ENCODE measurements at regions not wholly inside any gene's neighbourhood (a gene's known extent, or its start where the extent isn't known, plus 50 kb on each side); places are given as distances from the start of the nearest gene placed in this dataset.
"Not testable (repeated sequence)": the region's sequence is repeated elsewhere in the genome, so short reads cannot be mapped to it uniquely, and the experiment has no call there.

DNA sequence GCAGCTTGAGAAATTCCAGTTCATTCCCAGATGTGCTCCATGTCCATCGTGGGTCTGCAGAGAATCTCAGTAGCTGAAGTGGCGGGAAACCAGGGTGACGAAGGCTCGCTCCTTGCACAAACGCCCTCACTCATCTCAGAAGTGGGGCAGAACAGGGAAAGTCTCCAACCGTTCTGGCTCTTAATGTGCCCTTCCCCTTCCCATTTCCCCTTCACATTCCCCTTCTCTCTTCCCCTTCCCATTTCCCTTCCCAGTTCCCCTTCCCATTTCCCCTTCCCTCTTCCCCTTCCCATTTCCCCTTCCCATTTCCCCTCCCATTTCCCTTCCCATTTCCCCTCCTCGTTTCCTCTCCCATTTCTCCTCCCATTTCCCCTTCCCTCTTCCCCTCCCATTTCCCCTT is 108.5 kb downstream of the OLFM1 start:
- not testable (repeated sequence) for DNase-seq (ENCODE audit: low read depth in 2 of 2)

DNA sequence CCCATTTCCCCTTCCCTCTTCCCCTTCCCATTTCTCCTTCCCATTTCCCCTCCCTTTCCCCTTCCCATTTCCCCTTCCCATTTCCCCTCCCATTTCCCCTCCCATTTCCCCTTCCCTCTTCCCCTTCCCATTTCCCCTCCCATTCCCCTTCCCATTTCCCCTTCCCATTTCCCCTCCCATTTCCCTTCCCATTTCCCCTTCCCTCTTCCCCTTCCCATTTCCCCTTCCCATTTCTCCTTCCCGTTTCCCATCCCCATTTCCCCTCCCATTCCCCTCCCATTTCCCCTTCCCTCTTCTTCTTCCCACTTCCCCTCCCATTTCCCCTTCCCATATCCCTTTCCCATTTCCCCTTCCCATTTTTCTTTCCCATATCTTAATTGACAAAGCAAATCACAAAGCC is 109.0 kb downstream of the OLFM1 start:
- no peak for DNase-seq (ENCODE audit: low read depth in 2 of 2)

- no peak for DNase-seq (ENCODE audit: low read depth in 2 of 2)
Observed at GRCh38 chr9:135198144-135198543, 110.7 kb downstream of the OLFM1 start.

DNA sequence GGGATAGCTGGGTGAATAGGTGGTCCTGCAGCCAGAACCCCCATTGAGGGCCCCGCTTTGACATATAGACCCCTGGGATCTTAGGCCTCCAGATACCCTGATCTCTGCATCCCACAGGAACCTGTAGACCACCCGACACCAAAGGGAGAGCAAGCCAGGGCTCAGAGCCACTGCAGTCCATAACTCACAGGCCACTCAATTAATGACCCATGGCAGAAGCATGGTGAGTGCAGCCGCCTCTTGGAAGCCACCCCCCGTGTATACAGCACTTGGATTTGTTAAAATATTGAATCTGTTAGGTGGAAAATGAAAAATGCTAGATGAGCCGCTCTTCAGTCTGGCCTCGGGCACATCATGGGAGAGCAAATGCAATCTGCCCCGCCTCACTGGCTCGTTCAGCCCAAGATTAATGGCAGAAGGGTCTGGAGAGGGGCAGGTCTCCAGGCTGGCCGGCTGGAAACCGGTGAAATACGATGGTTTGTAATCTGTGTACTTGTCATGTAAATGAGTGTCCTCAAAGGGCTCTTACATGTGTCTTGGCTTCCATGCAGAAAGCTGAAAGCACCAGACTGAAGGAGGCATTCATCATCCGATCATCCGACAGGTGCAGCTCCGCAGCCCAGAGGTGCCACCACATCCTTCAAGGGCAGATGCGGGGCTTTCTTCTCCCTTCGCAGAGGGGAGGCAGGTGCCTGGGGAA is 111.3 kb downstream of the OLFM1 start:
- DNase-seq (ENCODE audit: low read depth in 2 of 2): no peak

DNA sequence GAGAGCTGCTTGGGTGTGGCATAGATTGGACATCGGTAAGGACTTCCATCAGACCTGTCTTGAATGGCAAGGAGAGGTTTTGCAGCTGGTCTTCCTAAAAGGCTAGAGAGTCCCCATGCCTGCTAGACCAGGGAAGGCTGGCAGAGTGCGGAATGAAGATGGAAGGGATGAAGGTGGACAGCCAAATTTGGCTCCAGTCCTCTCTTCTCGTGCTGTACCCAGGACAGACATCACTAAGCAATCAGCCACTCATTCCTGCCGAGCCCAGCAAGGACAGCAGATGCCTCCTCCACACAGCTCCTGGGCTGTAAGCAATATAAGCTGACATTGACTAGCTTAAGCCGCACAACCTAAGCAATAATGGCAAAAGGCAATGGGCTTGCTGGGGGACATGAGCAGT is 112.0 kb downstream of the OLFM1 start:
- DNase-seq (ENCODE audit: low read depth in 2 of 2): no peak

- no peak for DNase-seq (ENCODE audit: low read depth in 2 of 2)
Observed at GRCh38 chr9:135201711-135202110, 114.2 kb downstream of the OLFM1 start.

DNA sequence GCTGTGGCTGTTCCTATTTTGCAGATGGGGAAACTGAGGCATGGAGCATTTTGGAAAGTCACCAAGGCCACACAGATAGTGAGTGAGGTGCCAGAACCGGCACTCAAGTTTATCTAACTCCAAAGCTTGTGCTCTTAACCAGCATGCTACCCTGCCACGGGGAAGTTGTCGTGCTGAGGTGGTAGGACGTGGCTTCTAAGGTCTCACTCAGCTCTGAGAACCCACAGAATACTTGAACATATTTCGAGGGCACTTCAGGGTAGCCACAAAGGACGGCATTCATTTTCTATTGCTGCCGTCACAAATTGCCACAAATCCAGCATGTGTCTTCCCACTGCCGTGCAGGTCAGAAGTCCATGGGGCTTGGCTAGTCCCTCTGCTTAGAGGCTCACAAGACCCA is 116.7 kb downstream of the OLFM1 start:
- DNase-seq (ENCODE audit: low read depth in 2 of 2): no peak

- no peak for DNase-seq (ENCODE audit: low read depth in 2 of 2)
Observed at GRCh38 chr9:135209136-135209535, 121.7 kb downstream of the OLFM1 start.

GRCh38 chr9:135209852-135210251 is 122.4 kb downstream of the OLFM1 start:
- no peak for DNase-seq (ENCODE audit: low read depth in 2 of 2)

GRCh38 chr9:135210676-135211523 is 123.4 kb downstream of the OLFM1 start:
- DNase-seq (ENCODE audit: low read depth in 2 of 2): no peak

DNA sequence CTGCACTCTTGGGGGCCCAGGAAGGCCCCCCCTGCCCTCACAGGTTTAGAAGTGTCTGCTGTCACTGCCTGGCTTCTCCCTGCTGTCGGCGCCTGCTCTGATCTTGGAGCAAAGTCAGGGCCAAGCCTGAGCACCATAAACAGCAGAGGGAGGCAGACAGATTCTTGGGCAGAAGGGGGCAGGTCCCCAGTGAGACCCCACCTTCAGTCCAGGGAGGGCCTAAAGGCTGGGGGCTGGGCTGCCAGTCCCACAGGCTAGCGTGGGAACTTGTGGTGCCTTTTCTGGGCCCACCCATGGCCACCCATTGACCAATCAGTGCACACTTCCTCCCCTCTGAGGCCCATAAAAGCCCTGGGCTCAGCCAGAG is 124.0 kb downstream of the OLFM1 start:
- DNase-seq (ENCODE audit: low read depth in 2 of 2): no peak

- DNase-seq (ENCODE audit: low read depth in 2 of 2): no peak
Observed at GRCh38 chr9:135212961-135213360, 125.5 kb downstream of the OLFM1 start.

- DNase-seq (ENCODE audit: low read depth in 2 of 2): no peak
Observed at GRCh38 chr9:135213566-135213965, 126.1 kb downstream of the OLFM1 start.

DNA sequence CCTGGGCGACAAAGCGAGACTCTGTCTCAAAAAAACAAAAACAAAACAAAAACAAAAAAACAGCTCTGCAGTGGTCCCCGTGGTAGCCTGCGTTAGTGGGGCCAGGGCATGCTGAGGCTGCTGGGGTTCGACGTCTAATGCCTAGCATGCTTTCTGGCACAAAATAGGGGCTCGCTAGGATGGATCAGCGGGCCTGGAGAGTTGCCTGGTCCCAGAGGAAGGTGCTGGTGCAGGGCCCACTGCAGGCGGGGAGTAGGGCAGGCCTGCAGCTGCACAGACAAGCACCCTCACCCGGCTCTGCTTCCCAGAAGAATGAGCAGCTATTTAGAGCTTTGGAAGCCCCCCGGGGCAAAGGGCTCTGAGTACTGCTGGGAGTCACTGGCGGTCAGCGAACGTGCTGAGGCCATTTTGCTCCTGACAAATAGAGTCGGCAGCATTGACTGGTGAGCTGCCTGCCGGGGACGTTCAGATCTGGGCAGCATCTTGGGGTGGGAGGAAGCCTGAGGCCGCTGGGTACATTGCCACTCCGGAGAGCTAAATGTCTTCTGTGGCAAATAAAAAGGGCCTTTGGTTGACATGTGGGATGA is 126.7 kb downstream of the OLFM1 start:
- DNase-seq (ENCODE audit: low read depth in 2 of 2): no peak

DNA sequence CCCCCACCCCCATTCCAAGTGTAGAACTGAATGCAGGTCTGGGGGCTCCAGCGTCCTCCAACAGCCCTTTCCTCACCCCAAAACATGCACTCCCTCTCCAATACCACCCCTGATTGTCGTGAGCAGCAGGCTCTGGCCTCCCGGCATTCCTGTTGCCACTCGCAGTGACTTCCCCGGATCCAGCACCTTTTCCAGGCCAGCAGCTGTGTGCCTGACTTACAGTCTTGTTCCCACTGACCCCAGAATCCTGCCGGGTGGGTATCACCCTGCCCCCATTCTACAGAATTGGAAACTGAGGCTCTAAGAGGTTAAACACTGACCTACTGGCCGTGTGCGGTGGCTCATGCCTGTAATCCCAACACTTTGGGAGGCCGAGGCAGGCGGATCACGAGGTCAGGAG is 127.2 kb downstream of the OLFM1 start:
- DNase-seq (ENCODE audit: low read depth in 2 of 2): no peak

GRCh38 chr9:135215571-135216161 is 128.2 kb downstream of the OLFM1 start:
- DNase-seq (ENCODE audit: low read depth in 2 of 2): no peak

- no peak for DNase-seq (ENCODE audit: low read depth in 2 of 2)
Observed at GRCh38 chr9:135216236-135216635, 128.8 kb downstream of the OLFM1 start.

DNA sequence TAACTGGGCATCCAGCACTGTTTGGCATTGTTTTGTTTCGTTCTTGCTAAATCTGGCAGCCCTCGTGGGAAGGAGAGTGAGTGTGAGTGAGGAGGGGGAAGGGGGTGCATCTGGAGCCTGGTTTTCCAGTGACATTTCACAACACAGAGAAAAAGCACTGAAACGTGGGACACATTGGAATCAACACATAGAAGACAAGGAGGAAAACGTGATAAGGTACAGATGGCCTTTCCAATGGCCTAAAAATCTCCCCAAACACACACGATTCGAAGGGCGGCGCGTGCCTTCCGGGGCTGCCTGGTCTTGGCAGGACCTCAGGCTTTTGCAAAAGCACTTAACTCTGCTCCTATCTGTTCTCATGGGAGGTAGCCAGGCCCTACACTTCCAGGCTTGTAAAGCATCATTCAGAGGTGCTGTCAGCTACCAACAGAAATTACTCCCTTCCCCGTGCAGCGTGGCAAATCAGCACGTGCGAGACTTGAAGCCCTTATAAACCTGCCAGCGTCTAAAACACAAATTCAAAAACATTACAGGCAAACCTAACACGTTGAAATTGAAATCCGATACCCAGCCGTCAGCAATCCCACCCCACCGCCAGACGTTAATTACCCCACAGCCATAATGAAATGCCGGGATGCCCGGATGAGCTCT is 129.4 kb downstream of the OLFM1 start:
- DNase-seq (ENCODE audit: low read depth in 2 of 2): no peak

DNA sequence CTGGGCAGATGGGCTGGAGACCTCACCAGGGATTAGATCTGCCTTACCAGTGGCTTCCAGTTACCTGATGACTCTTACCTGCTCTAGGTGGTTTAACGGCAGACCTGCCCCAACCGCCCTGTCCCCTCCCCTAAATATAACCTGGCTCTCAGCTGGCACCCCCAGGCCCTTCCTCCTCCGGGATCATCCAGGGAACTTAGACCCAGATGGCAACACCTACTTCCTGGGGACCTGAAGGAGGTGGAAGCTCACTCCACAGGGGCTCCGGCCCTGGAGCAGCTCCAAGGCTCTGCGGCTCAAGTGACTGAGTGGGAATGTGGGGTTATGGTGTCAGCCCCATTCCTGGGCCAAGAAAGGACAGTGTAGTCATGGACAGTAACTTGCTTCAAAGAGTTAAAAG is 130.4 kb downstream of the OLFM1 start:
- no peak for DNase-seq (ENCODE audit: low read depth in 2 of 2)

DNA sequence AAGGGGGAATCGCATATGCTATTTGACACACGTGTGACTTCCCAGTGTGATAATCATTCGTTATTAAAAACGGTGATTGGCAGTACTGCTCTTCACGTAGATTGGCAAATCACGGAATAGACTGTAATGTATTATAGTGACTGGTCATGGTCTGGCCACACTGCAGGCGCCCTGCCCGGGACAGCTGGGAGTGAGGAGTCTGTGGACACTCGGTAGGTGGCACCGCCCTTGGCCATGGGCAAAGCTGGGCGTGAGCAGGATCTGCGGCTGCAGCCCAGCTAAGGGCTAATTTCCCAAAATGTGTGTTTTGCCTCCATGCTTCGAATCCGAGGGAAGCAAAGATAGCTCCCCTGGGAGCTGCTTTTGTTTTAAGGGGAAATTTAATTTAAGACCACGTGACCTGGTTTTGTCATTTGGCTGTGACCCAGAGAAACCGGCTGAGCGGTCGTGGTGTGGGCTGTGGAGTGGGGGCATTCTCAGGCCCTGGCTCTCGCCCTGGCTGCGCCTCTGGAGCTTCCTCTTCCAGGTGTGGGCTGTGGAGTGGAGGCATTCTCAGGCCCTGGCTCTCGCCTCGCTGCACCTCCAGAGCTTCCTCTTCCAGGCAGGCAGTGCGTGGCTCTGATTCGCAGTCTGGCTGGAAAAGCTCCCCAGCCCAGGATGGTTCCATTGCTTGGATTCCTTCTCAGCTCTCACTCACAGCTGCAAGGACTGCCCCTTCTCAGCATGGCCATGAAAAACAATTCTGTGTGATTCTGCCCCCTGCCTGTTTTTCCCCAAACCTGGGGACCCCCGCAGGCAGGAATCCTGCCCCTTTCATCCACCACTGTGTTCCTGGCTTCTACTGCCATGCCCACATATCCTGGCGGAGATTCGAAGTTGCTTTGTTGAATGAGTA is 131.1 kb downstream of the OLFM1 start:
- DNase-seq (ENCODE audit: low read depth in 2 of 2): no peak

All from stimulated activated CD8-positive, alpha-beta memory T cell treated with anti-CD3 and anti-CD28 coated beads, Interleukin-15, amount 100 ng/mL, for 48 hours (primary cell).